ENCODE measurements at regions not wholly inside any gene's neighbourhood (a gene's known extent, or its start where the extent isn't known, plus 50 kb on each side); places are given as distances from the start of the nearest gene placed in this dataset.
"Not testable (repeated sequence)": the region's sequence is repeated elsewhere in the genome, so short reads cannot be mapped to it uniquely, and the experiment has no call there.

GRCh38 chr5:100026606-100027005 is 508.6 kb upstream of the FAM174A start:
- Mint-ChIP-seq H3K27me3 (ENCODE audit: insufficient read depth) (no peaks in the 10 kb centered on the region), H3K9me3 (no peaks in the 10 kb centered on the region), H3K4me1 (ENCODE audit: low read depth) (no peaks in the 10 kb centered on the region), H3K4me3 (no peak overlapping the region), H3K36me3 (ENCODE audit: low read depth) (no peaks in the 10 kb centered on the region), H3K27ac (no peak overlapping the region)
- intact Hi-C loops (cut with micrococcal nuclease) = no loop called here
- DNase-seq (ENCODE audit: low spot score) = no peak

GRCh38 chr5:100023536-100023935 is 511.6 kb upstream of the FAM174A start:
- Mint-ChIP-seq H3K9me3 (no peaks in the 10 kb centered on the region), H3K4me3 (no peak overlapping the region), H3K36me3 (ENCODE audit: low read depth) (no peaks in the 10 kb centered on the region), H3K4me1 (ENCODE audit: low read depth) (no peaks in the 10 kb centered on the region), H3K27me3 (ENCODE audit: insufficient read depth) (no peaks in the 10 kb centered on the region), H3K27ac (no peak overlapping the region)
- intact Hi-C loops (cut with micrococcal nuclease) = no loop called here
- no peak for DNase-seq (ENCODE audit: low spot score)

GRCh38 chr5:100017520-100018262 is 517.5 kb upstream of the FAM174A start:
- intact Hi-C loops (cut with micrococcal nuclease) = no loop called here
- Mint-ChIP-seq H3K4me3 (no peak overlapping the region), H3K27ac (no peak overlapping the region), H3K36me3 (ENCODE audit: low read depth) (no peaks in the 10 kb centered on the region), H3K9me3 (no peaks in the 10 kb centered on the region), H3K4me1 (ENCODE audit: low read depth) (no peaks in the 10 kb centered on the region), H3K27me3 (ENCODE audit: insufficient read depth) (no peaks in the 10 kb centered on the region)
- DNase-seq (ENCODE audit: low spot score) = no peak

GRCh38 chr5:100013305-100013704 is 521.9 kb upstream of the FAM174A start:
- DNase-seq (ENCODE audit: low spot score); H3K9me3 Mint-ChIP-seq; H3K4me1 Mint-ChIP-seq (ENCODE audit: low read depth); intact Hi-C loops (cut with micrococcal nuclease); H3K27me3 Mint-ChIP-seq (ENCODE audit: insufficient read depth); H3K27ac Mint-ChIP-seq; H3K36me3 Mint-ChIP-seq (ENCODE audit: low read depth); H3K4me3 Mint-ChIP-seq: not testable (repeated sequence)

GRCh38 chr5:100011160-100011559 is 524.0 kb upstream of the FAM174A start:
- H3K4me3 Mint-ChIP-seq; intact Hi-C loops (cut with micrococcal nuclease): not testable (repeated sequence)

GRCh38 chr5:100004969-100005368 is 530.2 kb upstream of the FAM174A start:
- Mint-ChIP-seq H3K4me3 (no peak overlapping the region), H3K9me3 (no peaks in the 10 kb centered on the region), H3K27ac (no peak overlapping the region), H3K36me3 (ENCODE audit: low read depth) (no peaks in the 10 kb centered on the region), H3K27me3 (ENCODE audit: insufficient read depth) (no peaks in the 10 kb centered on the region), H3K4me1 (ENCODE audit: low read depth) (no peaks in the 10 kb centered on the region)
- intact Hi-C loops (cut with micrococcal nuclease) = no loop called here
- no peak for DNase-seq (ENCODE audit: low spot score)

More at GRCh38 chr5:100011160-100011559, 524.0 kb upstream of the FAM174A start:
- H3K4me1 Mint-ChIP-seq (ENCODE audit: low read depth); DNase-seq (ENCODE audit: low spot score); H3K36me3 Mint-ChIP-seq (ENCODE audit: low read depth); H3K27me3 Mint-ChIP-seq (ENCODE audit: insufficient read depth); H3K27ac Mint-ChIP-seq; H3K9me3 Mint-ChIP-seq: not testable (repeated sequence)

GRCh38 chr5:99998319-99998718 is 536.9 kb upstream of the FAM174A start:
- H3K36me3 Mint-ChIP-seq (ENCODE audit: low read depth) = no peaks in the 10 kb centered on the region
- no peaks in the 10 kb centered on the region for H3K9me3 Mint-ChIP-seq
- no peaks in the 10 kb centered on the region for H3K4me1 Mint-ChIP-seq (ENCODE audit: low read depth)
- H3K27ac Mint-ChIP-seq = no peak overlapping the region
- intact Hi-C loops (cut with micrococcal nuclease) = no loop called here
- no peak for DNase-seq (ENCODE audit: low spot score)
- H3K27me3 Mint-ChIP-seq (ENCODE audit: insufficient read depth) = no peaks in the 10 kb centered on the region
- no peak overlapping the region for H3K4me3 Mint-ChIP-seq

GRCh38 chr5:99995407-99995806 is 539.8 kb upstream of the FAM174A start:
- Mint-ChIP-seq H3K9me3 (no peaks in the 10 kb centered on the region), H3K27me3 (ENCODE audit: insufficient read depth) (no peaks in the 10 kb centered on the region), H3K4me3 (no peak overlapping the region), H3K4me1 (ENCODE audit: low read depth) (no peaks in the 10 kb centered on the region), H3K36me3 (ENCODE audit: low read depth) (no peaks in the 10 kb centered on the region), H3K27ac (no peak overlapping the region)
- DNase-seq (ENCODE audit: low spot score) = no peak
- intact Hi-C loops (cut with micrococcal nuclease) = no loop called here

- Mint-ChIP-seq H3K27me3 (ENCODE audit: insufficient read depth) (no peaks in the 10 kb centered on the region), H3K4me1 (ENCODE audit: low read depth) (no peaks in the 10 kb centered on the region), H3K27ac (no peak overlapping the region), H3K4me3 (no peak overlapping the region), H3K9me3 (no peaks in the 10 kb centered on the region), H3K36me3 (ENCODE audit: low read depth) (no peaks in the 10 kb centered on the region)
- intact Hi-C loops (cut with micrococcal nuclease) = no loop called here
- no peak for DNase-seq (ENCODE audit: low spot score)
Measured at GRCh38 chr5:99973779-99974178, 561.4 kb upstream of the FAM174A start.

GRCh38 chr5:99955962-99956361 is 579.2 kb upstream of the FAM174A start:
- DNase-seq (ENCODE audit: low spot score) = no peak
- intact Hi-C loops (cut with micrococcal nuclease) = no loop called here
- no peaks in the 10 kb centered on the region for H3K4me1 Mint-ChIP-seq (ENCODE audit: low read depth)
- H3K9me3 Mint-ChIP-seq = no peaks in the 10 kb centered on the region
- no peak overlapping the region for H3K27ac Mint-ChIP-seq
- no peaks in the 10 kb centered on the region for H3K27me3 Mint-ChIP-seq (ENCODE audit: insufficient read depth)
- no peaks in the 10 kb centered on the region for H3K36me3 Mint-ChIP-seq (ENCODE audit: low read depth)
- H3K4me3 Mint-ChIP-seq = no peak overlapping the region

GRCh38 chr5:99955006-99955405 is 580.2 kb upstream of the FAM174A start:
- no peak for DNase-seq (ENCODE audit: low spot score)
- no peak overlapping the region for H3K4me3 Mint-ChIP-seq
- H3K4me1 Mint-ChIP-seq (ENCODE audit: low read depth) = no peaks in the 10 kb centered on the region
- no peak overlapping the region for H3K27ac Mint-ChIP-seq
- no peaks in the 10 kb centered on the region for H3K36me3 Mint-ChIP-seq (ENCODE audit: low read depth)
- intact Hi-C loops (cut with micrococcal nuclease) = no loop called here
- no peaks in the 10 kb centered on the region for H3K9me3 Mint-ChIP-seq
- H3K27me3 Mint-ChIP-seq (ENCODE audit: insufficient read depth) = peaks cover 1% of the 10 kb centered on the region

- Mint-ChIP-seq H3K27me3 (ENCODE audit: insufficient read depth) (peaks cover 3% of the 10 kb centered on the region), H3K4me1 (ENCODE audit: low read depth) (no peaks in the 10 kb centered on the region), H3K27ac (no peak overlapping the region), H3K36me3 (ENCODE audit: low read depth) (no peaks in the 10 kb centered on the region), H3K4me3 (no peak overlapping the region), H3K9me3 (no peaks in the 10 kb centered on the region)
- intact Hi-C loops (cut with micrococcal nuclease) = no loop called here
- no peak for DNase-seq (ENCODE audit: low spot score)
Measured at GRCh38 chr5:99949969-99950524, 585.1 kb upstream of the FAM174A start.

GRCh38 chr5:99949361-99949760 is 585.8 kb upstream of the FAM174A start:
- no peaks in the 10 kb centered on the region for H3K36me3 Mint-ChIP-seq (ENCODE audit: low read depth)
- H3K4me1 Mint-ChIP-seq (ENCODE audit: low read depth) = no peaks in the 10 kb centered on the region
- intact Hi-C loops (cut with micrococcal nuclease) = no loop called here
- H3K9me3 Mint-ChIP-seq = no peaks in the 10 kb centered on the region
- H3K4me3 Mint-ChIP-seq = no peak overlapping the region
- peaks cover 3% of the 10 kb centered on the region for H3K27me3 Mint-ChIP-seq (ENCODE audit: insufficient read depth)
- no peak overlapping the region for H3K27ac Mint-ChIP-seq
- DNase-seq (ENCODE audit: low spot score) = no peak

- Mint-ChIP-seq H3K36me3 (ENCODE audit: low read depth) (no peaks in the 10 kb centered on the region), H3K27me3 (ENCODE audit: insufficient read depth) (peaks cover 3% of the 10 kb centered on the region), H3K27ac (no peak overlapping the region), H3K9me3 (no peaks in the 10 kb centered on the region), H3K4me1 (ENCODE audit: low read depth) (no peaks in the 10 kb centered on the region), H3K4me3 (no peak overlapping the region)
- intact Hi-C loops (cut with micrococcal nuclease) = no loop called here
- no peak for DNase-seq (ENCODE audit: low spot score)
Measured at GRCh38 chr5:99948850-99949249, 586.3 kb upstream of the FAM174A start.

Measured in activated T-helper 1 cell treated with anti-CD3 and anti-CD28 coated beads, Interleukin-12 subunit alpha, Interleukin-12 subunit beta, Interleukin-2, Interleukin-4 antibody, amounts not matched to agents 30 ng/mL and 10 ng/mL and 1 ng/mL, durations not matched to agents 14 hours and 24 hours and 36 hours (primary cell).